ENCODE measurements at regions not wholly inside any gene's neighbourhood (a gene's known extent, or its start where the extent isn't known, plus 50 kb on each side); places are given as distances from the start of the nearest gene placed in this dataset.

- Histone ChIP-seq H3K36me3 (ENCODE audit: control insufficient read depth, insufficient read depth, low read length) (no peaks in the 10 kb centered on the region), H3K27me3 (ENCODE audit: control insufficient read depth, insufficient read depth, low read length) (no peaks in the 10 kb centered on the region), H3K27ac (ENCODE audit: low read length) (no peak overlapping the region), H3K4me1 (ENCODE audit: control insufficient read depth, insufficient read depth, low read length) (no peaks in the 10 kb centered on the region), H3K9me3 (ENCODE audit: control insufficient read depth, insufficient read depth, low read depth, low read length) (no peaks in the 10 kb centered on the region), H3K4me3 (ENCODE audit: low read depth in 2 of 2, low read length in 2 of 2) (no peak overlapping the region)
- TF ChIP-seq REST (IDR thresholded peaks at IDR 0.05; ENCODE audit: insufficient read depth in 1 of 2, low read depth in 2 of 2, low read length in 1 of 2), result no peak
- TF ChIP-seq SIN3A (IDR thresholded peaks at IDR 0.05; ENCODE audit: borderline replicate concordance, insufficient read depth, low read depth, low read length), result no peak
- no peak for TF ChIP-seq POLR2AphosphoS5 (IDR thresholded peaks at IDR 0.05; ENCODE audit: low read depth, low read length)
- TF ChIP-seq, protein P1, sequence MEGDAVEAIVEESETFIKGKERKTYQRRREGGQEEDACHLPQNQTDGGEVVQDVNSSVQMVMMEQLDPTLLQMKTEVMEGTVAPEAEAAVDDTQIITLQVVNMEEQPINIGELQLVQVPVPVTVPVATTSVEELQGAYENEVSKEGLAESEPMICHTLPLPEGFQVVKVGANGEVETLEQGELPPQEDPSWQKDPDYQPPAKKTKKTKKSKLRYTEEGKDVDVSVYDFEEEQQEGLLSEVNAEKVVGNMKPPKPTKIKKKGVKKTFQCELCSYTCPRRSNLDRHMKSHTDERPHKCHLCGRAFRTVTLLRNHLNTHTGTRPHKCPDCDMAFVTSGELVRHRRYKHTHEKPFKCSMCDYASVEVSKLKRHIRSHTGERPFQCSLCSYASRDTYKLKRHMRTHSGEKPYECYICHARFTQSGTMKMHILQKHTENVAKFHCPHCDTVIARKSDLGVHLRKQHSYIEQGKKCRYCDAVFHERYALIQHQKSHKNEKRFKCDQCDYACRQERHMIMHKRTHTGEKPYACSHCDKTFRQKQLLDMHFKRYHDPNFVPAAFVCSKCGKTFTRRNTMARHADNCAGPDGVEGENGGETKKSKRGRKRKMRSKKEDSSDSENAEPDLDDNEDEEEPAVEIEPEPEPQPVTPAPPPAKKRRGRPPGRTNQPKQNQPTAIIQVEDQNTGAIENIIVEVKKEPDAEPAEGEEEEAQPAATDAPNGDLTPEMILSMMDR (IDR thresholded peaks at IDR 0.05), result no peak
- no peak for TF ChIP-seq TCF7L2 (IDR thresholded peaks at IDR 0.05; ENCODE audit: low read depth, low read length)
- intact Hi-C loops (cut with micrococcal nuclease; ENCODE audit: unreplicated experiment) (no loop called here), in situ Hi-C loops (cut with HindIII; ENCODE audit: low pct_unique_long_range_greater_than_20kb, low sequenced_read_pairs) (no loop called here)
- DNase-seq (ENCODE audit: low read depth, low spot score) (no peak), ATAC-seq (no peak)
- ChIA-PET POLR2A (interaction anchor here (0.7 kb wide), 1 partner anchor 25 kb away, joined by 4 read pairs; no protein-coding TSS in a partner anchor), CTCF (interaction anchor here (0.6 kb wide), 1 partner anchor 400 kb away, joined by 3 read pairs; no protein-coding TSS in a partner anchor)
- no TSS peak for BruUV-seq (replicated peaks)
These were observed 562.3 kb upstream of the NDST4 start for GRCh38 chr4:115675719-115676118.

GRCh38 chr4:115674485-115674884, 561.1 kb upstream of the NDST4 start:
- no peak for DNase-seq (ENCODE audit: low read depth, low spot score)
- in situ Hi-C loops (cut with HindIII; ENCODE audit: low pct_unique_long_range_greater_than_20kb, low sequenced_read_pairs) (no loop called here), intact Hi-C loops (cut with micrococcal nuclease; ENCODE audit: unreplicated experiment) (no loop called here)

More at GRCh38 chr4:115674485-115674884, 561.1 kb upstream of the NDST4 start:
- H3K4me3 ChIP-seq (ENCODE audit: low read depth in 2 of 2, low read length in 2 of 2), result no peak overlapping the region
- ChIA-PET CTCF (no interaction called here), POLR2A (no interaction called here)
- no peaks in the 10 kb centered on the region for H3K36me3 ChIP-seq (ENCODE audit: control insufficient read depth, insufficient read depth, low read length)
- no peaks in the 10 kb centered on the region for H3K9me3 ChIP-seq (ENCODE audit: control insufficient read depth, insufficient read depth, low read depth, low read length)
- TF ChIP-seq, protein P1 (IDR thresholded peaks at IDR 0.05), result no peak
- TF ChIP-seq SIN3A (IDR thresholded peaks at IDR 0.05; ENCODE audit: borderline replicate concordance, insufficient read depth, low read depth, low read length) (no peak), TCF7L2 (IDR thresholded peaks at IDR 0.05; ENCODE audit: low read depth, low read length) (no peak), REST (IDR thresholded peaks at IDR 0.05; ENCODE audit: insufficient read depth in 1 of 2, low read depth in 2 of 2, low read length in 1 of 2) (no peak), POLR2AphosphoS5 (IDR thresholded peaks at IDR 0.05; ENCODE audit: low read depth, low read length) (no peak)
- BruUV-seq (replicated peaks), result no TSS peak
- no peaks in the 10 kb centered on the region for H3K27me3 ChIP-seq (ENCODE audit: control insufficient read depth, insufficient read depth, low read length)
- H3K27ac ChIP-seq (ENCODE audit: low read length), result no peak overlapping the region
- H3K4me1 ChIP-seq (ENCODE audit: control insufficient read depth, insufficient read depth, low read length), result no peaks in the 10 kb centered on the region
- ATAC-seq, result no peak
